GM10266 (cell line): ENCODE measurements at regions not wholly inside any gene's neighbourhood (a gene's known extent, or its start where the extent isn't known, plus 50 kb on each side); places are given as distances from the start of the nearest gene placed in this dataset.
"Not testable (repeated sequence)": the region's sequence is repeated elsewhere in the genome, so short reads cannot be mapped to it uniquely, and the experiment has no call there.

Experiments used
- DNase-seq: peaks from one replicate; pipeline ENCODE4 v3.0.0; 2012; ENCODE audit errors: extremely low spot score
- CTCF ChIP-seq: IDR thresholded peaks from 2 replicates; pipeline ENCODE4 v1.5.1; 2012; ENCODE audit warnings: mild to moderate bottlenecking, low read depth; ENCODE audit not compliant: control insufficient read depth, insufficient read depth; ENCODE audit errors: missing control alignments

GRCh38 chr1:105437847-105438246 lies 1618.6 kb upstream of the PRMT6 start:
- DNase-seq, result no peak
- no peak for TF ChIP-seq CTCF

- no peak for DNase-seq
- TF ChIP-seq CTCF, result no peak
These were observed 1613.6 kb upstream of the PRMT6 start for GRCh38 chr1:105442901-105443300.

- no peak for DNase-seq
- no peak for TF ChIP-seq CTCF
These were observed 1596.7 kb upstream of the PRMT6 start for GRCh38 chr1:105459759-105460158.

- DNase-seq, result no peak
These were observed 1594.2 kb upstream of the PRMT6 start for GRCh38 chr1:105462308-105462707.

GRCh38 chr1:105467549-105467948 lies 1588.9 kb upstream of the PRMT6 start:
- no peak for DNase-seq
- TF ChIP-seq CTCF, result no peak

More at GRCh38 chr1:105462308-105462707, 1594.2 kb upstream of the PRMT6 start:
- no peak for TF ChIP-seq CTCF

GRCh38 chr1:105470541-105470940 lies 1585.9 kb upstream of the PRMT6 start:
- DNase-seq, result not testable (repeated sequence)

GRCh38 chr1:105483436-105483835 lies 1573.0 kb upstream of the PRMT6 start:
- no peak for DNase-seq
- TF ChIP-seq CTCF, result no peak

- no peak for DNase-seq
- no peak for TF ChIP-seq CTCF
These were observed 1571.3 kb upstream of the PRMT6 start for GRCh38 chr1:105485207-105485606.
